HG03460 (cell line): ENCODE measurements at regions not wholly inside any gene's neighbourhood (a gene's known extent, or its start where the extent isn't known, plus 50 kb on each side); places are given as distances from the start of the nearest gene placed in this dataset.

Experiments
- ATAC-seq: cut with Tn5 transposase; IDR thresholded peaks from one replicate; pipeline ENCODE4 v1.9.1; 2021; ENCODE audit not compliant: unreplicated experiment

GRCh38 chr13:106183410-106184065 lies 351.9 kb downstream of the EFNB2 start:
- no peak for ATAC-seq

- no peak for ATAC-seq
Observed at GRCh38 chr13:106182404-106182803, 353.1 kb downstream of the EFNB2 start.

DNA sequence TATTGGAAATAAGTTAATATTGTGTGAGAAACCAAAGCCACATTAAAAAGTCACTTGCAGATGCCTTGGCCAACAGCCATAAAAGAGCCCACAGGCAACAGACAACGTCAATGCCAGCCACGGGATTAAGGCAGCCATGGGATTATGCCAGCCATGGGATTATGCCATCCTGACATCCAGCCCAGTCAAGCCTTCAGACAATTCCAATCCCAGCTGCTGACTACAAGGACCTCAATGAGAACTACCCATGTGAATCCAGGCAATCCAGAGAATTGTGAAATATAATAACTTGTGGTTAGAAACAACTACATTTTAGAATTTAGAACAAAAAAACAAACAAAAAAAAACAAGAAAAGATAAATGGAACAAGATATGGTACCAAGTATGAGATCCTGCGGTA lies 356.6 kb downstream of the EFNB2 start:
- ATAC-seq: no peak

DNA sequence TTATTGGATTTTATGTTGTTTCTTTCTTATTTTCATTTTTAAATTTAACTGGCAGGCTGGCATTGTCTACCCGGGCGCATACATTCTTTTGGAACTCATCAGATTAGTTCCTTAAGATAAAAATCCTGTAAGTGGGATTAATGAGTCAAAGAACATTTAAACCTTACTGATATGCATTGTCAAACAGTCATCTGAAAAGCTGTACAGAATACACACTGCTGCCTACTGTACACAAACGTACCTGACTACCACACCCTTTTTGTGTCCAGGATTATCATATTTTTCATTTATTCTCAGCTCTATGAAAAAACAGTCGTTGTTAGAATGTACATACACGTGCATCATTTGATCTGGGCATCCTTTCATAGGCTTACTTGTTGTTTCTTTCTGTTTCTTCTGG lies 358.3 kb downstream of the EFNB2 start:
- no peak for ATAC-seq

DNA sequence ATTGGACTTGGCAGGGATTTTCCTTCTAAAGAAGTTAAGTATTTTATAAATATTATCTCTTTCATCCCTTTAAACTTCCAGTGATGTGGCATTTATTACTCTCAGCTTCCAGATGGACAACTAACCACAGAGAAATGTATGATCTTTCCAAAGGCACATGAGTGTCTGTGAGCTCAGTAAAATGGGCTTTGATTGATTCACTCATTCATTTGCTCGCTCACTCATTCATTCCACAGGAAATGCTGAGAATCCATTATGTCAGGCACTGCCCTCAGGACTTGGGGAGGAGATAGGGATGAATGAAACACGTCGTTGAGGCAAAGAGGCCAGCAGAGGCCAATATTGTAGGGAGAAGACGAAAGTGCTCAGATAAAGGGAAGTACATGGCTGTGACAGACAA lies 359.3 kb downstream of the EFNB2 start:
- ATAC-seq: no peak

DNA sequence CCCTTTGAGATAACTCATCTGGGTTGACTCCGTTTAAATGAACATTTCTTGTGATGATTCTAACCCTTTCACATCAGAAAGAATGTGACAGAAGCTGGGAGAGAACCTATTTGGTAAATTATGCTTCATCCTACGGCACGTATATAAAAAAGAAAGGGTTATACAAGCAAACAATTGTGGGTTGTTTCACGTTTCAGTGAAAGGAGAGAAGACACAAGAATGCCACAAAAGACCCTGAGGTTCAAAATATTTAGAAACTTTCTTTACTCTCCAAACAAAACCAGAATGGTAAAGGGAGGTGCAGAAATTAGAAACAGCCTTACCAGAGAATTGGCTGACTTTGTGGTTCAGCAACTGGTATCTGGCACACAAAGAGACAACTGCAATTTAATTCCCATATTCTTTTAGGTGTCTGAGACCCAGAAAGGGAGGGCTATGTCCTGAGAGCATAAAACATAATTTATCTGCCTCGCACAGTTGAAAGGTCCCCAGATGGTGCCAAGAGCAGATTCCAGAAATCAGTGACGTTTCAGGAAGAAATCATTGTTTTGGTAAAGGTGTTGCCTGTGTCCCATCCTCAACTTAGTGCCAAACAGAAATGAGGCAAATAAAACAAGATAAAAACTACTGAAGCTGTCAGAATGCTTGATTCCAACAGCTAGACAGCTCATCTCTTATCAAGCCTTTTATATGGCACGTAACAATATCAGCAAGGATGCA lies 361.4 kb downstream of the EFNB2 start:
- no peak for ATAC-seq

DNA sequence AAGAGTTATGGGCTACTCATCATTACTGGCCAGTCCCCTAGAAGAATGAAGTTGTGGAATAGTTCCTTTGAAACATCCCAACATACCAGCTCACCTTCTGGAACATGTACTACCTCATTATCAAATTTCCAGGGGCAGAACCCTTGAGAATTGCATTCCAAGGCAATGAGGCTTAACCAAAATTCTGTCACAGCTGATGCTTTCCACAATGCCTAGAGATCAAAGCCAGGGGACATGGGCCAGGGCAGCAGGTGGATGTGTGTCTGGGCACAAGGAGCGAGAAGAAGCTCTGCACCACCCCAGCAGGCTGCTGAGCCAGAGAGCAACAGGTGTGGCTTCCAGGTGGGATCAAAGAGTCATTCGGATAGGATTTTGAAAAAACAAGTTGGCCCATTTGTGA lies 362.1 kb downstream of the EFNB2 start:
- no peak for ATAC-seq

DNA sequence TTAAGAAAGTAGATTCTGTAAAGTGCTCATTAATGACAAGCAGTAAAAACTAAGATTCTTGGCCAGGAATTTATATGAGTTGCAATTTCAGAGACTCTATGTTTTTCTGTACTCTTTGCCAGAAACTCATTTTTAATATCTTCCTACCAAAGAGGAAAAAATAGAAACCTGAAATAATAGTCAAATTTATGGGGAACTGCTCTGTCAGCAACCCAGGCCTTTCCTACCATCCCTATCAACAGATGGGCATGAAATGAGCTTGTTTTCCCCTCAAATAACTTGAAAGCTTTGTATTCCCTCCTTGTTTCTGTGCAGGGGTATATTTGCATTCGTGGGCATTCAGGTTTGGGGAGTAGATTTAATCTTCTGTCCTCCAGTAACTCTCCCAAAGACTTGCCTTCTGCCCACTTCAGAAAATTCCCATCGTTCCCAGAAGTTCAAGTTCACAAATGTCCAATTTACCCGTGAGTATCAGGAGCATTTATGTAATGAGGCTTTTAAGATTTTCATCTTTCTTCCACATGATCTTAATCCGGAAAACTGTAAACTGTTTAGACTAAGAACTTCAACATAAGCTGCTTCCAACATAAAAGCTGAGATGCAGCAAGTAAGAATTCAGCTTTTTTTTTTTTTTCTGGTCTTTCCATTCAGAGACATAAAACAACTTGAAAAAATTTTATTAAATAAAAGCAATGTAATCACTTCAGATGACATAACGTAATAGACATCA lies 363.1 kb downstream of the EFNB2 start:
- no peak for ATAC-seq

- ATAC-seq: no peak
Observed at GRCh38 chr13:106163426-106163825, 372.0 kb downstream of the EFNB2 start.

DNA sequence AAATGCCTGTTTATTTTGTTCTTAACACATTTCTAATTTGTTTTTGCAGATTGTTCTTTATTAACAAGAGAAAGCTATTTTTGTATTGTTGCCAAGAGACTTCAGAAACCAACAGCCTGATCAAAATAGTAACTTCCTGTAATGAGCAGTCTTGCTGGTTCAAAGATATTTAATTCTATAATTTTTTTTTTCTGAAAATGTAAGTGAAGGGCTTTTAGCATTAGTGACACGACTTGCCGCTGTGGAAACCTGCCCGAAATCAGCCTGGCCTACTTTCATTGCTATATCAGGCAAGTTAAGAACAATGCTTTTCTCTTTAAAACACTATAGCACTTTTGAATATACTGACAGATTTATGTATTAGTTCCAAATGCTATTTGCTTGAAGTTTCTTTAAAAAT lies 374.3 kb downstream of the EFNB2 start:
- no peak for ATAC-seq

GRCh38 chr13:106159295-106160195 lies 375.9 kb downstream of the EFNB2 start:
- no peak for ATAC-seq

DNA sequence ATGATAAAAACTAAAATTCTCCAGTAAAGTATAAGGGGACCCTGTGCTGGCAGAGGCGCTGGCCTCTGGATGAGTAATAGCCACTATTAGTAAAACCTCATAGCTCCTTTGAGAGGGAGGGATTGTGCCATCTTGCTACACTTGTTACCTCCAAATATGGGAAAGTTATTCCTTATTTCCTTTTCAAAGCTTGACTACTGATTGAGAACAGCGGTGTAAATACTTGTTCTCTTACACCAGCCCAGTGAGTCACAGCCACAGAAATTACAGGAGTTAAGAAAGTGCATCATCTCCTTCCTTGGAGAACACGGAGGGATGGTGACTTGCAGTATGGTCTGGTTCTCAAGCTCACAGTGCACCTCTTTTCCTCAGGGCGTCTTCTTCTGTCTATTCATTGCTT lies 379.0 kb downstream of the EFNB2 start:
- no peak for ATAC-seq

DNA sequence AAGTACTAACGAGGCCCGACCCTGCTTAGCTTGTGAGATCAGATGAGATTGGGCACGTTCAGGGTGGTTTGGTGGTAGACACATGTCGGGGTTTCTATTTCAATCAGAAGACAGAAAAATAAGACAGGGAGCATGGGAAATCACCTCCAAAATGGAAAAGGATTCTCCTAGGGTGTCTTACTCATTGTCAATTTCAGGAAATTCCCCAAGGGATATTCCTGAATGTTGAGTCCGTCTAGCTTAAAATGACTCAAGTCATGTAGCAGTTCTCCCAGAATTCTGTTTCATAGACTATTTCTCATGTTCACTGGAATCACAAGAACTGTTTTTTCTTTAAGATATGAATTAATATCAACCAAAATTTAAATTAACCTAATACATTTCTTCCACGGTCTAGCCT lies 380.1 kb downstream of the EFNB2 start:
- no peak for ATAC-seq

GRCh38 chr13:106153876-106154275 lies 381.6 kb downstream of the EFNB2 start:
- no peak for ATAC-seq

GRCh38 chr13:106153041-106153440 lies 382.4 kb downstream of the EFNB2 start:
- no peak for ATAC-seq

- ATAC-seq: no peak
Observed at GRCh38 chr13:106152047-106152446, 383.4 kb downstream of the EFNB2 start.

- ATAC-seq: no peak
Observed at GRCh38 chr13:106151056-106151699, 384.3 kb downstream of the EFNB2 start.

GRCh38 chr13:106145997-106146864 lies 389.2 kb downstream of the EFNB2 start:
- no peak for ATAC-seq

DNA sequence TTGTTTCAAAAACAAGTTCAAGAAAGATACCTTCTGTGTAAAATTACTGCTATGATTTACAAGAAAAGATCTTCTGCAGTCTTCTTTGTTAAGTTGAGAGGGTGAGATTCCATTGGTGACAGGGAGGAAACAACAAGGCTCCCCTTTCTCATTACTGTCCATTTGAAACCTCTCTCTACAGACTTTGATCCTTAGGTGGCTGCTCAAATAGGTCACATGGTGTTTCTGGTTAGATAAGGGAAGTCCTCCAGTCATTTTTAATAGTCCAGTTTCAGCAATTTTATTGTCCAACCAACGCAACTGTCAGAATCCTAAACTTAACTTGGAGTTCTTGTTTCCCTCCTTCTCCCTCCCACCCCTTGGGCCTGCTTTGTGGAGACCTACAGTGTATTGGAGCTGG lies 390.4 kb downstream of the EFNB2 start:
- ATAC-seq: no peak
